22Rv1 (cell line): ENCODE measurements at regions not wholly inside any gene's neighbourhood (a gene's known extent, or its start where the extent isn't known, plus 50 kb on each side); places are given as distances from the start of the nearest gene placed in this dataset.

ENCODE experiments used
- H3K27ac ChIP-seq: fragments of 450-650 bp; 2 replicates; pipeline ENCODE4 v1.5.1; 2017
- CTCF ChIP-seq: fragments of 450-650 bp; IDR thresholded peaks from 2 replicates; pipeline ENCODE4 v1.5.1; 2017; ENCODE audit warnings: mild to moderate bottlenecking
- ZFX ChIP-seq: fragments of 450-650 bp; IDR thresholded peaks from 2 replicates; pipeline ENCODE4 v1.6.1; 2017; ENCODE audit warnings: antibody characterized with exemption, borderline replicate concordance

- no peak overlapping the region for H3K27ac ChIP-seq
- no peak for TF ChIP-seq ZFX
- TF ChIP-seq CTCF = no peak
These were observed 284.4 kb upstream of the SMC2 start for GRCh38 chr9:103809745-103810144.

GRCh38 chr9:103811462-103811861, 282.6 kb upstream of the SMC2 start:
- no peak for TF ChIP-seq CTCF
- TF ChIP-seq ZFX = no peak
- no peak overlapping the region for H3K27ac ChIP-seq

GRCh38 chr9:103816146-103816545, 278.0 kb upstream of the SMC2 start:
- H3K27ac ChIP-seq = no peak overlapping the region
- TF ChIP-seq ZFX (no peak), CTCF (no peak)

DNA sequence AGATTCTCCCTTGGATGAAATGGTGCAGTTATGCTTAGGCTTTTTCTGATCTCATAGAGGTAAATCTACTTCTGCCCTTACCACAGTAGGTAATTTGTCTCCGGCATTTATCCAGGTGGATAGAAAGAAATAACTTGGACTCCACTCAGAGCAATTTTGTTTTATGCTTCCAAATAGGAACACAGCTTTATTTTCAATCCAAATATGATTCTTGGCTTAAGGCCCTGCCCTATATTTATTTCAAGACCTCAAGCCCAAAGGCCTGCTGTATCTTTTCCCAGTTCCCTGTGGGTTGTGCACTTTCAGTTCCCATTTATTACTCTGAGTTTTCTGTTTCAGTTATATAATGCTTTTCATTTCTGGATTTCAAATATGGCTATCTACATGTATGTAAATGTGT, 274.2 kb upstream of the SMC2 start:
- no peak overlapping the region for H3K27ac ChIP-seq
- no peak for TF ChIP-seq ZFX
- TF ChIP-seq CTCF = no peak

- H3K27ac ChIP-seq = no peak overlapping the region
- TF ChIP-seq ZFX (no peak), CTCF (no peak)
These were observed 273.0 kb upstream of the SMC2 start for GRCh38 chr9:103821115-103821514.

GRCh38 chr9:103837940-103838339, 256.2 kb upstream of the SMC2 start:
- no peak overlapping the region for H3K27ac ChIP-seq
- TF ChIP-seq ZFX (no peak), CTCF (no peak)

- H3K27ac ChIP-seq = no peak overlapping the region
- TF ChIP-seq ZFX = no peak
- TF ChIP-seq CTCF = no peak
These were observed 254.9 kb upstream of the SMC2 start for GRCh38 chr9:103839197-103839596.
